ENCODE measurements at regions not wholly inside any gene's neighbourhood (a gene's known extent, or its start where the extent isn't known, plus 50 kb on each side); places are given as distances from the start of the nearest gene placed in this dataset.

GRCh38 chr11:105389952-105390351 is 219.9 kb upstream of the GRIA4 start:
- no peaks in the 10 kb centered on the region for H3K4me1 ChIP-seq (ENCODE audit: insufficient read depth, poor library complexity, severe bottlenecking)

GRCh38 chr11:105388006-105388405 is 221.9 kb upstream of the GRIA4 start:
- Histone ChIP-seq H3K9me3 (ENCODE audit: severe bottlenecking) (no peaks in the 10 kb centered on the region), H3K4me1 (ENCODE audit: insufficient read depth, poor library complexity, severe bottlenecking) (no peaks in the 10 kb centered on the region), H3K27me3 (ENCODE audit: insufficient read depth, poor library complexity, severe bottlenecking) (no peaks in the 10 kb centered on the region), H3K36me3 (ENCODE audit: low read depth) (no peaks in the 10 kb centered on the region), H3K4me3 (ENCODE audit: severe bottlenecking) (no peak overlapping the region), H3K27ac (ENCODE audit: poor library complexity, severe bottlenecking) (no peak overlapping the region)
- TF ChIP-seq CTCF (IDR thresholded peaks at IDR 0.05; ENCODE audit: poor library complexity, severe bottlenecking) = no peak
- no peak for DNase-seq (ENCODE audit: low spot score)
- no peak for ATAC-seq (ENCODE audit: low read depth)

More at GRCh38 chr11:105389952-105390351, 219.9 kb upstream of the GRIA4 start:
- H3K27me3 ChIP-seq (ENCODE audit: insufficient read depth, poor library complexity, severe bottlenecking) = no peaks in the 10 kb centered on the region
- no peak overlapping the region for H3K4me3 ChIP-seq (ENCODE audit: severe bottlenecking)
- no peaks in the 10 kb centered on the region for H3K9me3 ChIP-seq (ENCODE audit: severe bottlenecking)
- H3K27ac ChIP-seq (ENCODE audit: poor library complexity, severe bottlenecking) = no peak overlapping the region
- no peaks in the 10 kb centered on the region for H3K36me3 ChIP-seq (ENCODE audit: low read depth)
- no peak for DNase-seq (ENCODE audit: low spot score)
- no peak for ATAC-seq (ENCODE audit: low read depth)
- no peak for TF ChIP-seq CTCF (IDR thresholded peaks at IDR 0.05; ENCODE audit: poor library complexity, severe bottlenecking)

GRCh38 chr11:105381941-105382340 is 227.9 kb upstream of the GRIA4 start:
- ATAC-seq (ENCODE audit: low read depth) (no peak), DNase-seq (ENCODE audit: low spot score) (no peak)
- Histone ChIP-seq H3K4me3 (ENCODE audit: severe bottlenecking) (no peak overlapping the region), H3K4me1 (ENCODE audit: insufficient read depth, poor library complexity, severe bottlenecking) (no peaks in the 10 kb centered on the region), H3K27ac (ENCODE audit: poor library complexity, severe bottlenecking) (no peak overlapping the region), H3K27me3 (ENCODE audit: insufficient read depth, poor library complexity, severe bottlenecking) (no peaks in the 10 kb centered on the region), H3K36me3 (ENCODE audit: low read depth) (no peaks in the 10 kb centered on the region), H3K9me3 (ENCODE audit: severe bottlenecking) (no peaks in the 10 kb centered on the region)
- no peak for TF ChIP-seq CTCF (IDR thresholded peaks at IDR 0.05; ENCODE audit: poor library complexity, severe bottlenecking)

GRCh38 chr11:105377870-105378269 is 232.0 kb upstream of the GRIA4 start:
- no peak for ATAC-seq (ENCODE audit: low read depth)
- Histone ChIP-seq H3K36me3 (ENCODE audit: low read depth) (no peaks in the 10 kb centered on the region), H3K9me3 (ENCODE audit: severe bottlenecking) (no peaks in the 10 kb centered on the region), H3K27ac (ENCODE audit: poor library complexity, severe bottlenecking) (no peak overlapping the region), H3K4me1 (ENCODE audit: insufficient read depth, poor library complexity, severe bottlenecking) (no peaks in the 10 kb centered on the region), H3K4me3 (ENCODE audit: severe bottlenecking) (no peak overlapping the region), H3K27me3 (ENCODE audit: insufficient read depth, poor library complexity, severe bottlenecking) (no peaks in the 10 kb centered on the region)
- no peak for DNase-seq (ENCODE audit: low spot score)
- TF ChIP-seq CTCF (IDR thresholded peaks at IDR 0.05; ENCODE audit: poor library complexity, severe bottlenecking) = no peak

GRCh38 chr11:105372206-105372605 is 232.6 kb upstream of the CARD18 start:
- DNase-seq (ENCODE audit: low spot score) (no peak), ATAC-seq (ENCODE audit: low read depth) (no peak)
- H3K27ac ChIP-seq (ENCODE audit: poor library complexity, severe bottlenecking) = no peak overlapping the region

More at GRCh38 chr11:105372206-105372605, 232.6 kb upstream of the CARD18 start:
- no peaks in the 10 kb centered on the region for H3K27me3 ChIP-seq (ENCODE audit: insufficient read depth, poor library complexity, severe bottlenecking)
- no peak overlapping the region for H3K4me3 ChIP-seq (ENCODE audit: severe bottlenecking)
- no peaks in the 10 kb centered on the region for H3K9me3 ChIP-seq (ENCODE audit: severe bottlenecking)
- peaks cover 4% of the 10 kb centered on the region for H3K4me1 ChIP-seq (ENCODE audit: insufficient read depth, poor library complexity, severe bottlenecking)
- H3K36me3 ChIP-seq (ENCODE audit: low read depth) = no peaks in the 10 kb centered on the region
- no peak for TF ChIP-seq CTCF (IDR thresholded peaks at IDR 0.05; ENCODE audit: poor library complexity, severe bottlenecking)
